ENCODE measurements at regions not wholly inside any gene's neighbourhood (a gene's known extent, or its start where the extent isn't known, plus 50 kb on each side); places are given as distances from the start of the nearest gene placed in this dataset.

DNA sequence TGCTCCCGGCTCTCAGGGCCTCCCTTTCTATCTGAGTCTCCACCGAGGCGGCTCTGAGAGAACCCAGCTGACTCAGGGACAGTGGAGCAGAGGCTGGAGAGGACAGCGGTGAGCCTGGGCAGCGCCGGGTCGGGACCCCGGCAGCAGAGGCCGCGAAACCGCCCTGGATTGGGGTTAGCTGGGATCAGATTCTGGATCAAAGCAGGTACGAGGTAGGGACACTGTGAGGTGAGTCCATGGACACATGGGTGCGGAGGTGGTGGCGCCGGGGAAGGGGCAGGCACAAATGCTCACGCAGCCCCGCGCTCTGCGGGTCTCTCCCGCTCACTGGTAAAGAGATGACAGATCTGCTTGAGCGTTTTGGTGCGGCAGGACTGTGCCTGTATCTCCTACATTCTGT, 146.4 kb upstream of the GGTLC1 start:
- DNase-seq = no peak

DNA sequence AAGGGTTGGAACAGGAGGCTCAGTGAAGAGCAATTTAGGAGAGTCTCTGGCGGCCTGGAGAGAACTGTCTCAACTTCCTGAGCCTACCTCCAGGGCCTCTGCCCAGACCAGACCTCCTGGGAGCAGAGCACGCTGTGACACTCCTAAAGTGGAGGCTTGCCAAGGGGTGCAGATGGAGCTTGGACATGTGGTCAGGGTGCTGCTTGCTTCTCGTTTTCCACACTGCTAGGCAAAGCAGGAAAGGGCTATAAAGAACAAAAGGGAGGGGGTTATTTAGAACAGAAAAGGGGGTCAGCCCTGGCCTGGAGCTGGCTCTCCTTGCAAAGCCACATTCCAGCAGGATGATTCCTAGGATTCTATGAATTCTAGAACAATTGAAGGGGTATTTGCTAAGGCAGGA, 145.7 kb upstream of the GGTLC1 start:
- peak; percentile 9 for DNase-seq

DNA sequence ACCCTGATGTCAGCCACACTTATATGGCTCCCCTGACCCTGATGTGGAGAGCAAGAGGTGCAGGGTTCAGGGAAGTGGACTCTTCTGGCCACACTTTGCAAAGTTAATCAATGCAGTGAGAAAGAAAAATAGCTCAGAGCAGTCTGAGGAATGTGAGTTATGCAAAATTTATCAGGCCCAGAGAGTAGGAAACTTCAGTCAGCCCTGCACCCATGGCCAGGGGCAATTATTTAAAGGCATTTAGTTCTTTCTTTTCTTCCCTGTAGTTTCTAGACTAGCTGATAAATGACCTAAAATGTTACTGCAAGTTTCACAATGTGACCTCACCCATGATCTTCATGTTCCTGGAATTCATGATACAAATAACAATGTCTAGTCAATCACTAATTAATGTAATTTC, 143.7 kb upstream of the GGTLC1 start:
- DNase-seq = no peak

GRCh38 chr20:24131684-24132083, 143.1 kb upstream of the GGTLC1 start:
- no peak for DNase-seq

DNA sequence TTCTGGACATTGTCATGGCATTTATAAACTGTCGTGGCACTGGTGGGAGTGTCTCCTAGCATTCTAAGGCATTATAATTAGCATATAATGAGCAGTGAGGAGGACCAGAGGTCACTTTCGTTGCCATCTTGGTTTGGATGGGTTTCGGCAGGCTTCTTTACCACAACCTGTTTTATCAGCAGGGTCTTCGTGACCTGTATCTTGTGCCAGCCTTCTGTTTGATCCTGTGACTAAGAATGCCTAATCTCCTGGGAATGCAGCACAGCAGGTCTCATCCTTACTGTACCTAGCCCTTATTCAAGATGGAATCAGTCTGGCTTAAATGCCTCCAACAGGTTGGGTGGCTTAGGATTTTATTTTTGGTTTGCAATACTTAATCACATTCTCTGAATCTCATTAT, 142.7 kb upstream of the GGTLC1 start:
- DNase-seq = no peak

DNA sequence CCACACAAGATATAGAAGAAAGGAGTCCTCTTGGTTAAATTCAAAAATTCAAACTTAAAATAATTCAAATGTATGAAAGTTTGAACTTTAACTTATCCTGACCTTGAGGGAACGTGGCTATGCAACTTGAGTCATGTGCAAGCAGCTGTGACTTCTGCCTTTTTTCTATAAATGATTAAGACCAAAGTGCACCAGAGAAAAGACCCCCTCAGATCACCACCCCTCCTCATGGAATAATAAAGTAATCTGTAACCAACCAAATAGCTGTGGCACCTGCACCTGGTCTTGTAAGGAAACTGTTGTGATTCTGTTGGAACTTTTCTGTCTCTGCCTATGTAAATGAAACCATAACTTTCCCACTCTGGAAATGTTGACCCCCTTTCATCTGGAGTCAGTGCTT, 141.1 kb upstream of the GGTLC1 start:
- DNase-seq = no peak

DNA sequence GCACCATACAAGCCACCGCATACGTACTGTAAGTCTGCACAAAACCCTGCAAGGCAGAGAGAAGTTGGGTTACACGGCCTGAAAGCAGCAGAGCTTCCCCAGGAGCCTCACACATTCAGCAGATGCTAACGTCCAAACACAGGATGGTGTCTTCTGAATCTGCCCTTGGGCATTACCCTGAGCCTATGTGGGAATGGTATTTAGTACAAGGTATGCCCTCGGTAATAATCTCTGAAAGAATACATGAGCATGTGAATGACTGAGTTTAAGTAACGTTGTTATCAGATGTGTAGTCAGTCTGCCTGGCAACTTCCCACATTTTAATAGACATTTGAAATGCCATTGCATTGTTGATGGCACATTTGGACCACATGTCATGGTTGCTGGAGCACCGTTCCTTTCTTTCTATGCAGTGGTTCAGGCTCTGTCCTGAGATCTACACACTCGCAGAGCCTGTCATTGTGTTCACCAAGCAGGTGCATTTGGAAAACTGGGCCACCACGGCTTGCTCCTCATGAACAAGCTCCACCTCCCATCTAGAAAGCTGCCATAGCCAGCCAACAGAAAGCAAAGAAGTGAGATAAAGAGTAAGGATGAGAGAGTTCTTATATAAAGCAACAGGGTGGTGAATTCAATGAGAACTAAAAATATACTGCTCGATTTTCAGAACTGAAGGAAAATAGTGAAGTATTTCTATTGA, 136.5 kb upstream of the GGTLC1 start:
- no peak for DNase-seq

GRCh38 chr20:24124003-24124402, 135.4 kb upstream of the GGTLC1 start:
- DNase-seq = no peak

GRCh38 chr20:24118441-24119175, 130.0 kb upstream of the GGTLC1 start:
- peak; percentile 35 for DNase-seq

GRCh38 chr20:24118034-24118433, 129.5 kb upstream of the GGTLC1 start:
- DNase-seq = no peak

DNA sequence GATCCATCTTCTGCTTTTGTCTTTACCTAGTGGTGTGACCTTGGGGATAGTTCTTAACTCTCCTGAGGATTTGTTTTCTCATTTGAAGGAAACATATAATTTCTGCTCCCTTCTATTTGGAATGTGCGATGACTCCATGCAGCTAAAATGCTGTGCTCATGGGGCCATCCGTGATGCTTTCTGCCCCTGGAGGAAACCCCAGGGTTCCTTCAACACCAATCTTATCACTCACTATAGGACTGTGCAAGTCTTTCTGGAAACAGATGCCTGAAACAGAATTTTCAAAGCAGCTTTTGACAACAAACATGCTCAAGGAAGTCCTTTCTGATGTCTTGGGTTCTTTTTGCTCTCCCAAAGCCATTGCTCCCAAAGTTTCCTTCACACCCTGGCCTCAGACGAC, 128.8 kb upstream of the GGTLC1 start:
- DNase-seq = peak; percentile 32

GRCh38 chr20:24116611-24117010, 128.0 kb upstream of the GGTLC1 start:
- DNase-seq = no peak

DNA sequence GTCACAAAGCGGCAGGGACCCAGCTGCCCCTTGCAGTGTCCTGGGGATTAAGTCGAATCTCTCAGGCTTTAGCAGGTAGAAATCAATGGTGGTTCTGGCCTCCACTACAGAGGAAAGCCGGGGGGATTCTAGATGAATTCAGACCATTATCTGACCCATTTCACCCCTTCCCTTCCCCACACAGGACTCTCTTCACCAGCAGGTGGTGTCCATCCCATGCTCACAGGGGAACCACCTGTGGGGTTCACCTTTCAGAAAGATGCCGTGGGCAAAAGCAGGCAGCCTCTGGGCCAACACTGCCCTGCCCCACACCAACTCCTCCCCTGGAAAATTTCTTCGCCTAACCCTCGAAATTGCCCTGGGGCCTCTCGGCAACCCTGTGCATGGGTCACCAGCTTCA, 123.8 kb upstream of the GGTLC1 start:
- no peak for DNase-seq

DNA sequence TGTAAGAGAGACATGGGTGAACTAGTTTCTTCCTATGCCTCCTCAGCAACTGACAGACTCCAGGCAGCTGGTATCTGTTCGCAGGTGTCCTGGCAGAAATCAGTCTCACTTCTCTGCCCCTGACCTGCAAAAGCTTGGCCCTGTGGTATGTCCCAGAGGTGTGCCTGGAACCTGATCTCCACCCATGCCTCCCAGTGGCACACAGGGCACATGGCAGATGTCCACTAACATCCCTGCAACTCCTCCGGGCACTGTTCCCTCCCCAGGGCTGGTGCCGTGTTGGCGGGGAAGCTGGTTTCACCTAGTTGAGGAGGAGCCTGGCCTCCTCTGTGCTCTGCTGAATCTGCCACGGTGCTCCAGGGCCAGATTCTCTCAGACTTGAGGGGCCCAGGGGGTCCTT, 123.3 kb upstream of the GGTLC1 start:
- no peak for DNase-seq

DNA sequence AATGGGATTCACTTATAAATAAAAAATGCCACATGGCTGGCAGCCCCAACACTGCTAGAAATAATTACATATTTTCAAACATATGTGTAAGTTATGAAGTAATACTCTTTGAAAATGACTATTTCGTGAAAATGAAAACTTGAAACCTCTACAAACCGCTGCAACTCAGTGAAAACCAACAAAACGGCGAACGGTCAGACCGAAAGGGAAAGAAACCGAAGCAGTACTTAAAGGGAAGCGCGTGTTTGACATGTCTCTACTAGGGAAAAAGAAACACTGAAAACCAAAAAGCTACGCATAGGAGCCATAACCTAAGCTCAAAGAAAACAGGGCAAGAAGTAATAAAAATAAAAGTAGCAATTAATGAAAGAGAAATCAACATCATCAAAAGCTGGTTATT, 121.0 kb upstream of the GGTLC1 start:
- DNase-seq = no peak

GRCh38 chr20:24109008-24109407, 120.4 kb upstream of the GGTLC1 start:
- DNase-seq = no peak

DNA sequence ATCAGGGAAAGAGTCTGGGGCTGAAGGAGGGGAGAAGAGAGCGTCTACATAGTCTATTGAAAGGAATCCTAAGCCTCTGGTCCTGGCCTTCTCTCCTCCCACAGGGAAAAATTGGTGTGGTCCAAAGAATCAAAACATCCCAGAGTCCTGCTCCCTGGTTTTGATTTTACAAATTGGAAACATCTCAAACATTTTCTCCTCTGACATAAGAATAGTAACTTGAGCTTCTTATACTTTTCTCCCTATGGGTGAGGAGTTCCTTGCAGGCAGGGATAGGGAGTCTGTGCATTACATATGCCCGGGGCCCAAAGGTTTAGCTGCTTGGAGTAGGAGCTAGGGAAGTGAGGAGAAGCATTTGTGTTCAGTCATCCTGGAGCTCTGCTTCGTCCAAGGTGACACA, 120.0 kb upstream of the GGTLC1 start:
- no peak for DNase-seq

DNA sequence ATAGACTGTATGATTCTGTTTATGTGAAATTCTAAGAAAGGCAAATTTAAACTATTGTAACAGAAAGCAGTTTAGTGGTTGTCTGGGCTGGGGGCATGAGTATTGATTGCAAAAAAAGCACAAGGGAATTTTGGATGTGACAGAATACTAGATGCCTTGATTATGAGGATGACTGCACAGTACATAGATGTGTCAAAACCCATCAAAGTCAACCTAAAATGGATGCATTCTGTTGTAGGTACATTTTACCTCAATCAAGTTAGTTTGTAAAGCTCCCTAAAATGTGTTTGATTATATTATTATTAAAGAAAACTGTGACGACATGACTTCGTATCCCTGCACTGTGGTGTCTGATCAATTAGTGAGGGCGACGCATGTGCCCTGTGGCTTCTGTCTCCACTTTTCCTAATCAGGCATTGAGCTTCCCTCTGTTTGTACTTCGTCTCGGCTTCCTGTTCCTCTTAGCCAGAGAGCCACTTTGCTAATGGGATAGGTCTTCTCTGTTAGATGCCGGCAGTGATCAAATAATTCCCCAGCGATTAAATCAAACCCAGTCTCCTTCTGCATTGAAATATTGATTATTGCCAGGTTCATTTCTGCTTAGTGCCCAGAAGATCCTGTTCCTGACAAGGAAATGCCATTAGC, 118.3 kb upstream of the GGTLC1 start:
- DNase-seq = no peak

- no peak for DNase-seq
Observed at GRCh38 chr20:24106150-24106800, 117.7 kb upstream of the GGTLC1 start.

DNA sequence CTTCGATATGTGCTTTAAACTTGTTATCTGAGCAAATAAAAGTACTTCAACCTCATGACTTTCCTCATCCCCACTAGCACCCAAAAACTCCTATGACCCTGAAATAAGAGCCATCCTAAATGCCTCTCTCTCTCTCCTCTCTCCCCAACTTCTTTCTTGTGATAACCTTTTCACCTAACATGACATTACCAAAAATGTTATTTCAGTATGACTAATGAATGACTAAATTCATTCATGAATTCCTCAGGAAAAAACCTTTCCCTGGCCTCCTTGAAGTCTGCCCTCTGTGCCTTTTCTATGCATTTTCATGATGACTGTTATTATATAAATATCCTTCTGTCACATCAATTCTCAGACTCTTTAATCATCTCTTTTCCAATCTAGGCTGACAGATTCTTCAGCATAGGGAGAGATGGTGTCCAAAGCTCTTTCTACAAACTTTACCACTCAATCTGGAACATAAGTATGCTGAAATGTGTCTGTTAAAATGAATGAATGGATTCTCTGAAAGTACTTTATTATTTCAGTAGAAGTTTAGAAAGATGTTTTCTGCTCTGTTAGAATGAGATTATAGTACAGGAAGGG, 114.3 kb upstream of the GGTLC1 start:
- DNase-seq = peak; percentile 33

DNA sequence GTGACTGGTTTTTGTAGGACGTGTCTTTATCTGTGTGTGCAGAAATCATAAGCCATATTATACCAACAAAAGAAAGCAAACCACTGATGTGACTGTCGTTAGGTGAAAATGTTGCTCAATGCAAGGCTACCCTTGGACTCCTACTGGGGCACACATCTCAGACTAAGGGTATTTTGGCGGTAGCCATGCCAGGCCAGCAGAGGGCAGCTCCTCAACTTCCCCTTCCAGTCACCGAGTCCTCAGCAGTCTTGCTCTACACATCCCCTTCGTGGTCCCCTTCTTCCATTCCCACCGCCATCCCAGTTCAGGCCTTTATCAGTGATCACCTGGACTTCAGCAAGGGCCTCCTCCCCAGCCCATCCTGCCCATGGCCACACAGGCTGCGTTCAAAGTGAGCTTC, 113.7 kb upstream of the GGTLC1 start:
- DNase-seq = no peak

DNA sequence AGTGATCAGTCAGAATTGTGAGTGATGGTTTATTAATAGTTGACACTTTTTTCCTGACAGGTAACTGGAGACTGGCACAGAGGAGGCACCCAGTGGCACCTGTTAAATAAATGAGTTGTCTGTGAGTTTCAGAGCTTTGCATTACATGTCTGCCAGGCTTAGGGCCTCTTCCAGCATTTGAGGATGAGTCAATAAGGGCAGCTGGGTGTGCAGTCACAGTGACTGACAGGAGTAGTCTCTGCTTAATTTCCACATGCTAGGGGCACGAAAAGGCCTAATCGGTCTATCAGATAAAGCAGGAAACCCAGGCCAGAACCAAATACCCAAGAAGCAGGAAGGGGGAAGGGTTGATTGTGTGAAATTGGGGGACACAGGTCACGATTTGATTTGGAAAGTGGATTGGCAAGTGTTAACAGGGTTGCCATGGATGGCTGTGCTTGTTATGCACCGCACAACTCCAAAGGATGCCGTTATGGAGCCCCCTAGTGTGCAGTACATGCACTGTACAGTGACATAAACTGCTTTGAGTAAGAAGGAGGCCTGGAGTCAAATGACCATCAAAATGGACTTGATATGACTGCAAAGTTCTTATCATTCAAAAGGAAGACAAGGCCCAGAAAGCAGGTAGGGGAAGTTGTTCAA, 111.9 kb upstream of the GGTLC1 start:
- DNase-seq = peak; percentile 46

DNA sequence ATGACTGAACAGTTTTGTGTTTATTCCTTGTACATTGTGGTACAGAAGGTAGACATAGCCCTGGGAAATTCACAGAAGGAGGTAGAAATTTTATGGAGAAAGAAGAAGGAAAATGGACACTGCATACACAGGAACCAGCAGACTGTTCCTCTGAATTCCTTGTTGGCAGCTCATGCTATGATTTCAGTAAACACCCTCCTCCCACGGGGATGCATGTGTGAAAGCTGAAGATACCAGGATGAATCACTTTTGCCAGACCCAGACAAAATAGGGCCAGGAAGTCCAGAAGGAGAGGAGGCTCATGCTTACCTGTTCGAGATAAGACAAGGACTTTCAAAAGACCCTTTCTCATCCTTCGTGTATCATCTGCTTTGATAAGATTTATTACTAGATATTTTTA, 110.3 kb upstream of the GGTLC1 start:
- DNase-seq = peak; percentile 54
